H1 (cell line): ENCODE measurements at regions not wholly inside any gene's neighbourhood (a gene's known extent, or its start where the extent isn't known, plus 50 kb on each side); places are given as distances from the start of the nearest gene placed in this dataset.

Source experiments
- BCL11A ChIP-seq, 2 experiments: IDR thresholded peaks; one replicate each; pipeline ENCODE4 v1.6.1; 2011; ENCODE audit warnings: low read depth in 2 of 2, low read length in 2 of 2, mild to moderate bottlenecking in 2 of 2
- CHD1 ChIP-seq: IDR thresholded peaks from 2 replicates; pipeline ENCODE4 v1.6.1; 2012; ENCODE audit warnings: low read depth, low read length, improper control_type of control experiment
- EP300 ChIP-seq, 2 experiments: IDR thresholded peaks; 1 replicate in 1 of 2; 2 replicates in 1 of 2; pipeline ENCODE4 v1.6.1; 2011 to 2012; ENCODE audit warnings: low read depth in 2 of 2, low read length in 2 of 2, mild to moderate bottlenecking in 2 of 2, borderline replicate concordance in 1 of 2, inconsistent platforms in 1 of 2, moderate library complexity in 1 of 2
- GABPA ChIP-seq: IDR thresholded peaks from 2 replicates; pipeline ENCODE4 v1.6.1; 2011; ENCODE audit warnings: mild to moderate bottlenecking, low read length, moderate library complexity, borderline replicate concordance; ENCODE audit not compliant: insufficient read depth
- KDM1A ChIP-seq: fragments of 200-600, 300-600 bp; sonication (generic); IDR thresholded peaks from 2 replicates; pipeline ENCODE4 v1.7.1; 2016; ENCODE audit warnings: mild to moderate bottlenecking, low read length, borderline replicate concordance
- NANOG ChIP-seq: IDR thresholded peaks from 2 replicates; pipeline ENCODE4 v1.6.1; 2011; ENCODE audit warnings: low read length, low read depth, mild to moderate bottlenecking, inconsistent platforms; ENCODE audit not compliant: insufficient read depth, poor library complexity, severe bottlenecking
- RBBP5 ChIP-seq: IDR thresholded peaks from 2 replicates; pipeline ENCODE4 v1.7.1; 2012; ENCODE audit warnings: low read depth, mild to moderate bottlenecking, inconsistent platforms, low read length, moderate library complexity, borderline replicate concordance
- SP1 ChIP-seq: IDR thresholded peaks from 2 replicates; pipeline ENCODE4 v1.6.1; 2011; ENCODE audit warnings: low read depth, low read length
- SRF ChIP-seq: IDR thresholded peaks from 2 replicates; pipeline ENCODE4 v1.6.1; 2011; ENCODE audit warnings: mild to moderate bottlenecking, low read depth, low read length, moderate library complexity
- TF ChIP-seq, protein P1 (sequence below): IDR thresholded peaks from 2 replicates; pipeline ENCODE4 v1.6.1; 2011; ENCODE audit warnings: low read length, improper control_type of control experiment

DNA sequence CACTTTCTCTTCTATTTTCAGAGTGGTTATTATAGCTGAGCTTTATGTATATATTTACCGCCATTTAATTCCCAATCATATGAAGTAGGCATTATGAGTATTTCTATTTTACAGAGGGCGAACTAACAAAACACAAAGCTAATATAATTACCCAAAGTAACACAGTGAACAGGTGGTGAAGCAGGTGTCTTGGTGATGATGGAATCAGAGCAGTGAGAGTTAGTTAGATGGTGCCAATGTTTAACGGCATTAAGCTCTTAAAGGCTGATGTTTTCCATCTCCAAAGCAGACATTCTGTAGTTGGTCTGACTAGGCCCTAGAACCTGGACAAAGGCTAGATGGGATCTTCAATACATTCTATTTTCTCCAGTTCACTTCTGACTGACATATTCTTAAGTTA is 551.1 kb upstream of the SYNCRIP start (continued):
- TF ChIP-seq, protein P1, sequence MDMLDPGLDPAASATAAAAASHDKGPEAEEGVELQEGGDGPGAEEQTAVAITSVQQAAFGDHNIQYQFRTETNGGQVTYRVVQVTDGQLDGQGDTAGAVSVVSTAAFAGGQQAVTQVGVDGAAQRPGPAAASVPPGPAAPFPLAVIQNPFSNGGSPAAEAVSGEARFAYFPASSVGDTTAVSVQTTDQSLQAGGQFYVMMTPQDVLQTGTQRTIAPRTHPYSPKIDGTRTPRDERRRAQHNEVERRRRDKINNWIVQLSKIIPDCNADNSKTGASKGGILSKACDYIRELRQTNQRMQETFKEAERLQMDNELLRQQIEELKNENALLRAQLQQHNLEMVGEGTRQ: no peak
- no peak for TF ChIP-seq RBBP5
- no peak for TF ChIP-seq EP300 (IDR thresholded peaks at IDR 0.05; ENCODE audit: borderline replicate concordance in 1 of 2, low read depth in 2 of 2, low read length in 2 of 2)
- no peak for TF ChIP-seq GABPA
- no peak for TF ChIP-seq SRF
- no peak for TF ChIP-seq KDM1A
- no peak for TF ChIP-seq CHD1
- no peak for TF ChIP-seq BCL11A (IDR thresholded peaks at IDR 0.05; ENCODE audit: low read depth in 2 of 2, low read length in 2 of 2)
- no peak for TF ChIP-seq NANOG
- TF ChIP-seq SP1: no peak
